Stimulated activated CD8-positive, alpha-beta memory T cell treated with anti-CD3 and anti-CD28 coated beads, Interleukin-7, amount 100 ng/mL, for 1 hour (primary cell): ENCODE measurements at regions not wholly inside any gene's neighbourhood (a gene's known extent, or its start where the extent isn't known, plus 50 kb on each side); places are given as distances from the start of the nearest gene placed in this dataset.

ENCODE experiments used
- DNase-seq, 2 donors: peaks; one replicate each; pipeline ENCODE4 v3.0.0-alpha.2; 2020; ENCODE audit warnings: low read depth in 2 of 2

DNA sequence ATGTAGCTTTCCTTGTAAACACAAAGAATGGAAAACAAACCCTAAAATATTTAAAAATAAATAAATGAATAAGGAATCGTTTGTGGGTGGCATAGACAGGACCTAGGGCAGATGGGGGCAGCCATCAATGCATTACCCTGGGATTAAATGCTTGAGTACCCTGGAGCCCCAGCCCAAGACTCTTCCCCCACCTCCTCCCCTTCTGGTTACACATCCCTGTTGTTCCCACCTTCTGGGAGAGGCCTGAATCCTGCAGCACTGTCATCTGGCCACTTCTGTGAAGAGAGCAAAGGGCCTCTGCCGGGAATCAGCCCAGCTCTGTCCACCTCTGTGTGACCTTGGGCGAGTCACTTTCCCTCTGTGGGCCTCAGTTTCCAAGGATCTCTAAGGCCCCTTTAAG lies 61.6 kb upstream of the COL13A1 start:
- no peak for DNase-seq

DNA sequence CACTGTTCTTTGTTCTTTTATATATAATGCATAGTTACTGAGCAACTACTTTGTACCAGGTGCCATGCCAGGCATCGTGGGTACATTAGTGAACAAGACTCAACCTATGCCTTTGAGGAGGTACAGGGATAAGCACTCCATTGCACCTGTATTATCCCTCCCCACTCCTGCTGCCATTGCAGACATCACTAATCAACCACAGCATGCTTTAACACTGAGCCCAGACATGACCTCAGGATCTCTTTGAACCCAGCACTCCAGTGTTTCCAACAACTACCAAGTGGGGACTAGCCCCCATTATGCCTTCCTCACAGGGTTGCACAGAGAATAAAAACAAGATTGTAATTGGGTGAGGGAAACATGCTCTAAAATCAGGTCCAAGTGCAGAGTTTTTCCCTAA lies 60.5 kb upstream of the COL13A1 start:
- no peak for DNase-seq

DNA sequence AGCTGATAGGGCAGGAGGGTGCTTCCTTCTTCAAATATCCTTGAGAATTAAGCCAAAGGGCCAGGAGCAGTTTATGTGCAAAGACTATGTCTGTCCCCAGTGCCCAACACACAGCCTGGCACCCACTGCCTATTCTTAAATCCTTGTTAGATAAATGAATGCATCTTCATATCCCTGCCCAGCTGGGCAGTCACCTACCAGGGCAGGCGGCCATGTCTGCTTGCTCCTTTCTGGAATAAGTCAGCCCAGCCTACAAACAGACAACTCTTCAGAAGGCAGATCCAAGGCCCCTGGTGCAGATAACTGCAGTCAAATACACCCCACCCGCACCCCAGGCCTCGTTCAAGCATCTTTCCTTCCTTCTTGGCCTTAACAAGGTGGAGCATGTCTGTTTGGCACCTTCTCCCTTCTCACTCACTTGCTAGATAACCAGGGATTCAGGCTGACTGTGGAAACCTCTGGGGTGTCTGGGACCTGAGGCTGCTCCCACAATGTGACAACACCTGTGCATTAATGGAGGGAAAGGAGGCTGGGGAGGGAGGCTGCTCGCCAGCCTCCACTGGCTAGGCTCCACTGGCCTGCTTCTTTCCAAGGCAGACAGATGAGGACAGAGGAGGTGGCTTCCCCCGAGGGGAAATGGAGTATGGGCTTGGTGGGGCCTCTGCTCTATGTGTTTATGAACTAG lies 59.9 kb upstream of the COL13A1 start:
- no peak for DNase-seq

DNA sequence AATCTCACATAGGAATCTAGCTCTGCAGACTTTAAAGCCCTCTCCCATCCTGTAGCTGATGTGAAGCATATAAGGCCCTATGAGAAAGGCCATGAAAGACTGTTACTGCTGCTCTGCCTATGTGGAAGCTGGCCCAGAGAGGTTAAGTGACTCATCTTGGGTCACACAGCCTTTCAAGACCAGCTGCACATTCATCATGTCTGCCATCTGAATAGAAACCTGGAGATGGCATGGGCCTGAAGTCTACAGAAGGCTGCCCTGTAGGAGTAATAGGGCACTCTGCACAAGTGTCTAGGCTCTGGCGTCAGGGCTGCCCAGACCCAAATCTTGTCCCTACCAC lies 59.4 kb upstream of the COL13A1 start:
- DNase-seq: no peak

DNA sequence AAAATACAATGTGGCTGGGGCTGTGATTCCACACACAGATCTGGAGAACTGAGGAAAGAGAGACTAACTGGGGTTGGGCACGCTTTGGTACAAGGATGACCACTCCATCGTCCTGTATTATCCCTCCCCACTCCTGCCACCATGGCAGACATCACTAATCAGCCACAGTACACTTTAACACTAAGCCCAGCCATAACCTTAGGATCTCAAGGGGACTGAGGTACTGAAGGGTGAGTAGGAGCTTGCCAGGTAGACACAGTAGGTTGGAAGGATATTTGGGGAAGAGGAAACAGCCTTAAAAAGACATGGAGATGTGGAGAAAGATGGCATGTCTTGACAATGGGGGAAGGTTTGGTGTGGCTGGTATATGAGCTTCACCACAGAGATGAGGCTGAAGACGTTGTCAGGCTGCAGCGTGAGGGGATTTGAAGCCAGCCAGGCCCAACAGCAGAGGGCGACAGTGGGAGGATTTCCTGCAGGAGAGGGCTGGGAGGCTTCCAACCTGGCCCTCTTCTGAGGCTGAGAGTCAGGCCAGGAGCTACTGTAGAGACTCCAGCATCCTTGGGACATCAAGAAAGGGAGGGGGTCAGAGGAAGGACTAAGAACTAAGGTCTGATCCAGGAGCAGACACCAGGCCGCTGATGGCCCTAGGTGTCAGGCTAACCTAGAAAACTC lies 58.6 kb upstream of the COL13A1 start:
- no peak for DNase-seq

DNA sequence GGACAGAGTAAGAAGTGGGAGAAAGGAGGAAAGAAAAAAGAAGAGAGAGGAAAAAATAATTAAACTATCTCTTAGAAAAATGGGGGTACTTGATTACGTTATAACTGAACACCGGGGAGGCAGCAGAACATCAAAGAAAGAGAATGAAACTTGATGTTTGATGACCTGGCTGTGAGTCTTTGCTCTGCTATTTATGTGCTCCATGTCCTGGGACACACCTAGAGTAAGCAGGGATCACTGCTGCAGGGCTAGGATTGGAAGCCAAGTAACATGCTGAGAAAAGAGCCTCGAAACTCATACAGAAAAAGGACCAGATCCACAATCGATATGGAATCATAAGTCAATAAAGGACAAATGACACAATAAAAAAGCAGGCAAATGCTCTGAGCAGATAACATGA lies 56.7 kb upstream of the COL13A1 start:
- no peak for DNase-seq

DNA sequence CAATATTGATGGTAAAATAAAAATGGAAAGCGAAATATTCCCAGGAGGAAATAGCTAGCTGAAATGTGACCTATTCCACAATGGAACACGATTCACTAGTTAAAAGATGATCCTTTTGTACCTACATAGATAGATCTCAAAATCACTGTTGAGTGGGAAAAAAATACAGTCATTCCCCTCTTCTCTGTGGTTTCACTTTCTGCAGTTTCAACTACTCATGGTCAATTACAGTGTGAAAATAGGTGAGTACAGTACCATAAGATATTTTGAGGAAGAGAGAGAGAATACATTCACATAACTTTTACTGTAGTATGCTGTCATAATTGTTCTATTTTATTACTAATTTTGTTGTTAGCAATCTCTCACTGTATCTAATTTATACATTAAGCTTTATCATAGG lies 56.0 kb upstream of the COL13A1 start:
- no peak for DNase-seq

DNA sequence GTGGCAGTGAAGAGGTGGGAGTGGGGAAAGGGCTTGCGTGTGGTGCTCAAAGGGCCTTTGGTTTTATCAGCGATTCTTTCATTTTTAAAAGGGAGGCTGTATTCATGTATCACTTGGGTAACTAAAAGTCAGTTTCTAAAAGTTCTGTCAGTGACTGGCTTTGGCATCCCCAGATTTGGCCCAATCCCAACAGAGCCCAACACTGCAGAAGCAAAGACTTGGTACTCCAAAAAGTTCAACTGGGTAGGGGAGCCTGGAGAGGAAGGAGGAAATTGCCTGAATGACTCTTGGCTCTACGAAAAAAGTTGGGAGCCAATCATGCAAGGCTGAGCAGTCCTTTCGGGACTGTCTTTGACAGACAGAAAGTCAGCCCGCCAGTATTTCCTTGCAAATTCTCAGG lies 54.5 kb upstream of the COL13A1 start:
- no peak for DNase-seq

DNA sequence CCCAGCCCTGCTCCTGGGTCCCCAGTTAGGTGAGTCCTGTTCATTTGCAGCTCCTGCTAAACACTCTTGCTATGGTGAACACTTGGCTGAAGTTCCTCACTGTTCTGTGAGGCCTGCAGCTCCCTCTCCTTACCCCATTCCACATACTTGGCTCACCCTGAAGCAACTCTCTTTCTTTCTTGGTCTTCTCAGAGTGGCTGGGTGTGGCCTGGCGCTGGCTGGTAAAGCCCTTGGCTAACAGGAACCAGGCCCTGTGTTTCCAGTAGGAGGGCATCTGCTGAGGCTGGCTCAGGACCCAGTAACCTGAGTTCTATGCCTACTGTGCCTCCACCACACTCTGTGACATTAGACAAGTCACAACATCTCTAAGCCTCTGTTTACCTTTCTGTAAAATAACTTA lies 53.1 kb upstream of the COL13A1 start:
- DNase-seq: no peak

DNA sequence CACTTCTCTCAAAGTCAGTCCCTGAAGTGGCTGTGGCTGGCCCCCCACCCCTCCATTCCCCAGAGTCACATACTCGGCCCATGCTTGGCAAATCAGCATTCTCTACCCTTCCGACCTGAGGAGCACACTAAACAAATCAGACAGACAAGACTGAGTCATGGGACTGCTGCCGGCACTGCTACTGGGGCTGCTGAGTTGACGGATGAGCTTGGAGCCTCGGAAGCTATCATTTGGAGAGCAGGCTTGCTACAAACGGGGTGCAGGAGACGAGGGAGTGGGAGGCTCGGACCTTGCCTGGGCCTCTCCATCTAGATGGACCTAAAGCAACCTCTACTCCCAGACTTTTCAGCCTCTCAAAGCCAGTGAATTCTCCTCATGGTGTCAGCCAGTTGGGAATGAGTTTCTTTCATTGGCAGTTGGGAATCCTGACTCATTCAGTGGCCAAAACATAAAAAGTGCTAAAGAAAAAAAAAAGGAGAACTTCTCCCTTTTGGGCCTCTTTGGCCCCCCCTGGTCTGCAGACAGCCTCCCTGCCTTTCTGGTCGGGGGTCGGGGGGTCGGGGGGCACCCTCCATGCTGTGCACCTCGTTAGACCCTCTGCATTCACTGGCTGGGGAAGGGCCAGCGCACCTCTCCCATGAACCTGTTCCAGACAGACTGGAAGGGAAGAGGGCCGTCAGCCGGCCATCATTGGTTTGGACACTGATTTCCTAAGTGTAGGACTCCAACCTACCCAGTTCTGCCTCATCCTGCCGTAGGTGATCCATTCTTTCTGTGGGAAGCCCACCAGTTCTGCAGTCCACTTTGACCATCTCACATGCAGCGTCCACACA lies 52.3 kb upstream of the COL13A1 start:
- DNase-seq: no peak

DNA sequence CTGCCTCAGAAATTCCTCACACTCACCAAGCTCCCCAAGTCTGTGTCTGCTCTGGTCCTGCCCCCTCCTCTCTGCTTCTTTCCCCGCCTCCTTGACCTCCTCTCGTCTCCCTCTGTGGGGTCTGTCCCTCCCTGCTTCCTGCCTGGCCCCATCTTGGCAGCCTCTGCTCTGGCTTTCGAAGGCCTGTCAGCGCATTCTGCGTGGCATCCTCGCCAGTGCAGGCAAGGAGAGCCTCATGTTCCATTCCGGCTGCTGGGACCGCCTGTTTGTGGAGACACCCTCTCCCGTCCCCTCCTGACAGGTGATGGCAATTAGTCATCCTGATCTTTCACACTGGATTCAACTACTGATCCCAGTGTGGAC lies 51.7 kb upstream of the COL13A1 start:
- DNase-seq: no peak

DNA sequence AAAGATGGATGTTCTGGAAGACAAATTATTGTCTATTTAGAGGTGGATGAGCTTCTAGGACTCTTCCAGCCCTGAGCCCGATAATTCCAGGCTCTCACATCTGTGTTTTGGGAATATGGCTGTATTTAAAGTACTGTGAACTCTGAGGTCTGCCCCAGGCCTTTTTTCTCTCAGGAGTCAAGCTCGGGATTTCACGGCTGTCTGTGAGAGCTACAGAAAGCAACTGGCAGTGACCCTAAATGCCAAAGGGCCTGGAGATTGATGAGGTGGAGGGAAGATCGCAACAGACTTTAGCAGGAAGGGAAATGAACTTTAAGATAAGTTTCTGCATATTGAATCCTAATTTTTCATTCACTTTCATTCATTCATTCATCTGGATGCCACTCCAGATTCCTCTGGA lies 51.0 kb upstream of the COL13A1 start:
- no peak for DNase-seq

DNA sequence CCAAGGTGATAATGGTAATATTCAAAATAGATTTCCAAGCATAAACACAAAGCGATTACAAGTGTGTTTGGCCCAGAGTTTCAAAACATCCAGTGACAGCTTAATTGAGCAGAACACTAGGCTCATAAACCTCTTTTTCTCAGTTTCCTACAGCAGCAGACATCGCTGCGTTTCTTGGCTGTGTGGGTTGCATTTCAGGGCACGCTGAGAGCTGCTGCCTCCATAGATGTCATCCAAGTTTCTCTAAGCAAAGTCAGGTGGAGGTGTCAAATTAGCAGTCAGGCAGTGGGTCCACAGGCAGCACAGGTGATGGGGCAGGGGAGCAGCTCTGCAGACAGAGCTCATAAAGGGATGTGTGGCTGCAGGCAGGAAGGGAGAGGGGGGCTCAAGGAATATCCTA lies 50.5 kb upstream of the COL13A1 start:
- no peak for DNase-seq
